Breast epithelium (tissue), 3 donors: ENCODE measurements at regions not wholly inside any gene's neighbourhood (a gene's known extent, or its start where the extent isn't known, plus 50 kb on each side); places are given as distances from the start of the nearest gene placed in this dataset.

Source experiments
- POLR2A ChIP-seq: fragments of 450-650 bp; IDR thresholded peaks from one replicate; pipeline ENCODE4 v1.6.1; 2016; ENCODE audit warnings: antibody characterized with exemption, mild to moderate bottlenecking, moderate library complexity
- TF ChIP-seq, protein P1 (sequence below), 3 donors: fragments of 450-650 bp; IDR thresholded peaks; one replicate each; pipeline ENCODE4 v1.5.1; 2016 to 2017; ENCODE audit warnings: antibody characterized with exemption in 3 of 3, mild to moderate bottlenecking in 3 of 3, moderate library complexity in 3 of 3

DNA sequence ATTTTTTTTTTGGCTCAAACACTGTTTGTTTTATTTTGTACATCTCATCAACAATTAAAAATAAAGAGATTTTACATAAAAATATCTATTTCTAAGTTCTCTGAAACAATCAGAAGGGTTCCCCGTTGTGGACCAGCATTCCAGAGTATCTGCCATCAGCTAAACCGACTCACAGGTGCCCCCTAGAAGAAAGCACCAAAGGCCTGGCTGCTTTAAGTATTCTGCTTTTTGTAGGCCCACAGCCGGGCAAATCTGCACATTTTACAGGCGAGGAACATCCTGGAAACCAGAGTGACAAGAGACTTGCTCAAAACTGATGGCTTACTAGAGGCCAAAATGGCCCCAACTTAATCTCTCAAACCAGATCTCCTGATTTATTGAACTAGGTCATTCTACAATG, 82.2 kb upstream of the SETBP1 start:
- no peak for TF ChIP-seq POLR2A
- TF ChIP-seq, protein P1, sequence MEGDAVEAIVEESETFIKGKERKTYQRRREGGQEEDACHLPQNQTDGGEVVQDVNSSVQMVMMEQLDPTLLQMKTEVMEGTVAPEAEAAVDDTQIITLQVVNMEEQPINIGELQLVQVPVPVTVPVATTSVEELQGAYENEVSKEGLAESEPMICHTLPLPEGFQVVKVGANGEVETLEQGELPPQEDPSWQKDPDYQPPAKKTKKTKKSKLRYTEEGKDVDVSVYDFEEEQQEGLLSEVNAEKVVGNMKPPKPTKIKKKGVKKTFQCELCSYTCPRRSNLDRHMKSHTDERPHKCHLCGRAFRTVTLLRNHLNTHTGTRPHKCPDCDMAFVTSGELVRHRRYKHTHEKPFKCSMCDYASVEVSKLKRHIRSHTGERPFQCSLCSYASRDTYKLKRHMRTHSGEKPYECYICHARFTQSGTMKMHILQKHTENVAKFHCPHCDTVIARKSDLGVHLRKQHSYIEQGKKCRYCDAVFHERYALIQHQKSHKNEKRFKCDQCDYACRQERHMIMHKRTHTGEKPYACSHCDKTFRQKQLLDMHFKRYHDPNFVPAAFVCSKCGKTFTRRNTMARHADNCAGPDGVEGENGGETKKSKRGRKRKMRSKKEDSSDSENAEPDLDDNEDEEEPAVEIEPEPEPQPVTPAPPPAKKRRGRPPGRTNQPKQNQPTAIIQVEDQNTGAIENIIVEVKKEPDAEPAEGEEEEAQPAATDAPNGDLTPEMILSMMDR (IDR thresholded peaks at IDR 0.05): no peak
